HG02943 (cell line): ENCODE measurements at regions not wholly inside any gene's neighbourhood (a gene's known extent, or its start where the extent isn't known, plus 50 kb on each side); places are given as distances from the start of the nearest gene placed in this dataset.
"Not testable (repeated sequence)": the region's sequence is repeated elsewhere in the genome, so short reads cannot be mapped to it uniquely, and the experiment has no call there.

Experiments used
- ATAC-seq: cut with Tn5 transposase; IDR thresholded peaks from one replicate; pipeline ENCODE4 v1.9.1; 2021; ENCODE audit warnings: mild to moderate bottlenecking, low read depth, moderate library complexity; ENCODE audit not compliant: unreplicated experiment

DNA sequence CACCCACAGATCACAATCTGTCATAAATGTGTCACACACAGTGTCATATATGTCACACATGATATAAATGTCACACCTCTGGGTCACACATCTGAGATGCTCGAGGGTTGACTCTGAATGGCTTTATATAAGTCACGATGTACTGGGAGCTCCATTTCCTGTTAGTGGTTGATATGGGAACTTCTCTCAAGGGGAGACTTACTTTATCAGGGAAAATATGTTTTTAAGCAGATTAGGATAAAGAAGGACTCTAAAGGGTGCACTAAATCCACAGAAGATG, 83.9 kb upstream of the MEF2A start:
- no peak for ATAC-seq

DNA sequence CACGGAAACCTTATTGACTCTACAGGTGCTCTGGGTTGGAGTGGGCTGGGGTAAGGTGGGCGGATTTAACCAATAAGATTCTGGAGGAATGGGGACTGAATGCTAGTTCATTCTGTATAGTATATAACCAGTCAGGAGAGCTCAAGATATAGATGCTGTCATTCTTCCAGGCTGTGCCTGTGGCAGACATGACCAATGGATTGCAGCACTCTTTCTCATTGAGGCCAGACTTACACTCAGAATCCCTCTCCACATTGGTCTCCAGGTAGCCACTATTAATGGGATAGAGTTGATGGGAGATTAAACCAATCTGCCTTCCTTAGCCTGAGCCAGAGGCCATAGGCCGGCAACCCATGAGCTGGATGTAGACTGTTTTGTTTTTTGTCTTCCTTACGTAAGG, 82.8 kb upstream of the MEF2A start:
- no peak for ATAC-seq

- ATAC-seq: no peak
Measured at GRCh38 chr15:99485153-99485961, 80.4 kb upstream of the MEF2A start.

GRCh38 chr15:99485992-99486370, 79.8 kb upstream of the MEF2A start:
- no peak for ATAC-seq

DNA sequence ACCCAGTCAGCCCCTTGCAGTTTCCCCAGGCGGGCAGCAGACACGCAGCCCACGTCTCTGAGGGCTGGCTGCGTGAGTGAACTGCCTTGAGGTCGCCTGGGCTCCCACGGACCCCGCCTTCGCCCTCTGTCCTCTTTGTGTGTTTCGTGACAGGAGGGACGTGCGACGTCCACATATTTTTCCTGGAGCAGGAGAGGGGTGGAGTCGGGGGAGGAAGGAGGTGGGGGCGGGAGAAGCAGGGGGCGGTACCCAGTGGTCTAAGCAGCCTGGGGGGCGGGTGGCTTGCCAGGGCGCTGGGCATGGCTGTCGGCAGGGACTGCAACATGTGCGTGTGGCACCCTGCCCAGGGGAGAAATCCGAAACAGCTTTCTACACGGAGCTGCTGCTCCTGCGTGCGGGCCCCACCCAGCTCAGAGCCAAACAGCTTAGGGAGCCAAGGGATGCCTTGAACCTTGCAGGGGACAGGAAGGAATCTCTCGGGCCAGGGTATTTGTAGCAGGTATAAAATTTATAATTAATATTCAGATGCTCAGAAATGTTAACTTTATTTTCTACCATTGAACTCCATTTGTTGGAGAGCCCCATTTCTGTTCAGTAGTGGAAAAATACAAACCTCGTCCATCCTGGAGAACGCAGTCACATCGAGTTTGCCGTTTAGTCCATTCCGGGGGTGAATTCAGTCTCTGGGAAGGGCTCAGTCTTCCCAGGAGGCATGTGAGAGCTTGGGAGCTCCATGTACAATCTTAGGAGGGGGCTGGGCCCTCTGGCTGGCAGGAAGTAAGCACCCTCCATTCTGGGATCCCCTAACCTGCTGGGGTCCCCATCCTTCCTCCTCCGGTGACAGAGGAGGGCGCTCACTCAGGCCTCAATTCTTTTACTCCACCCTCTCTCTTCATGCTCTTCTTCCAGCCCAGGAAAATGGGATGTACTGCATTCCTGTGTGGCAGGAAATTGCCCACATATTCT, 79.1 kb upstream of the MEF2A start:
- ATAC-seq: no peak

GRCh38 chr15:99487337-99487730, 78.5 kb upstream of the MEF2A start:
- no peak for ATAC-seq

DNA sequence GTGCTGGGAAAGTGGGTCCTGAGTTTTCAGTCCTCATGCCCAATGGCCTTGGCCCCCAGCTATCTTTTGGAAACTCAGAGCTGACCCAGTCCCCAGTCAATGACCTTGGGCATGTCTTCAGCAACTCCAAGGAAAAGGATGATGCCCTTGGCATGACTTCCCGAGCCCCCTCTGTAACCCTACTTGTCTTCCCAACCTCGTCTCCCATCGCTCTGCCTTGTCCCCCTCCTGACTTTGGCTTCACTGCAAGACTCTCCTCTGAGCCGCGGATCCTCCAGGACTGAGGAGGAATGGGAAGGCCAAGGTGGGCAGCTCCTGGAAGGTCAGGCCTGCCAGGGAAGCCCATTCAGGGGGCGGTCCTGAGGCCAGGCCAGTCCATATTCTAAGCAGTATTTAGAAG, 73.5 kb upstream of the MEF2A start:
- ATAC-seq: no peak

GRCh38 chr15:99492716-99493115, 73.1 kb upstream of the MEF2A start:
- no peak for ATAC-seq

DNA sequence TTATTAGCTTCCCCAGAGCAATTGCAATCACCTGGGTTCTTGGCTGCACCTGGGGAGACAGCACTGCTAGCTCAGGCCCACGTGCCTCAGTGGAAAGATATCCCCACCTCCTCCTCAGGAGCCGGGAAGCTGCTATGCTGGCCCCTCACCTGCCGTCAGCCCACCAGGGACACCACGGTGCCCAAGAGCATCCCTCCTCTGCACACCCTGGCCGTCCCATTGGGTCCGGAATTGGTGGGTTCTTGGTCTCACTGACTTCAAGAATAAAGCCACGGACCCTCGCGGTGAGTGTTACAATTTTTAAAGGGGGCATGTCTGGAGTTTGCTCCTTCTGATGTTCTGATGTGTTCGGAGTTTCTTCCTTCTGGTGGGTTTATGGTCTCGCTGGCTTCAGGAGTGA, 72.3 kb upstream of the MEF2A start:
- no peak for ATAC-seq

DNA sequence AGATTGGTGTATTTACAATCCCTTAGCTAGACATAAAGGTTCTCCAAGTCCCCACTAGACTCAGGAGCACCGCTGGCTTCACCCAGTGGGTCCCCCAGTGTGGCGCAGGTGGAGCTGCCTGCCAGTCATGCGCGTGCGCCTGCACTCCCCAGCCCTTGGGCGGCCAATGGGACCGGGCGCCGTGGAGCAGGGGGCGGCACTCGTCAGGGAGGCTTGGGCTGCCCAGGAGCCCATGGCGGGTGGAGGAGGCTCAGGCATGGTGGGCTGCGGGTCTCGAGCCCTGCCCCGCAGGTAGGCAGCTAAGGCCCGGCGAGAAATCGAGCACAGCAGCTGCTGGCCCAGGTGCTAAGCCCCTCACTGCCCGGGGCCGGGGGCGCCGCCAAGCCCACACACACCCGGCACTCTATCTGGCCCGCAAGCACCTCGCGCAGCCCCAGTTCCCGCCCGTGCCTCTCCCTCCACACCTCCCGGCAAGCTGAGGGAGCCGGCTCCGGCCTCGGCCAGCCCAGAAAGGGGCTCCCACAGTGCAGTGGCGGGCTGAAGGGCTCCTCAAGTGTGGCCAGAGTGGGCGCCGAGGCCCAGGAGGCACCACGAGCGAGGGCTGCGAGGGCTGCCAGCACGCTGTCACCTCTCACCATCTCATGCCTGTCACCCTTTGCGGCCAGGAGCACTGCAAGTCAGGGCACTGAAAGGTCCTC, 71.1 kb upstream of the MEF2A start:
- ATAC-seq: not testable (repeated sequence)

DNA sequence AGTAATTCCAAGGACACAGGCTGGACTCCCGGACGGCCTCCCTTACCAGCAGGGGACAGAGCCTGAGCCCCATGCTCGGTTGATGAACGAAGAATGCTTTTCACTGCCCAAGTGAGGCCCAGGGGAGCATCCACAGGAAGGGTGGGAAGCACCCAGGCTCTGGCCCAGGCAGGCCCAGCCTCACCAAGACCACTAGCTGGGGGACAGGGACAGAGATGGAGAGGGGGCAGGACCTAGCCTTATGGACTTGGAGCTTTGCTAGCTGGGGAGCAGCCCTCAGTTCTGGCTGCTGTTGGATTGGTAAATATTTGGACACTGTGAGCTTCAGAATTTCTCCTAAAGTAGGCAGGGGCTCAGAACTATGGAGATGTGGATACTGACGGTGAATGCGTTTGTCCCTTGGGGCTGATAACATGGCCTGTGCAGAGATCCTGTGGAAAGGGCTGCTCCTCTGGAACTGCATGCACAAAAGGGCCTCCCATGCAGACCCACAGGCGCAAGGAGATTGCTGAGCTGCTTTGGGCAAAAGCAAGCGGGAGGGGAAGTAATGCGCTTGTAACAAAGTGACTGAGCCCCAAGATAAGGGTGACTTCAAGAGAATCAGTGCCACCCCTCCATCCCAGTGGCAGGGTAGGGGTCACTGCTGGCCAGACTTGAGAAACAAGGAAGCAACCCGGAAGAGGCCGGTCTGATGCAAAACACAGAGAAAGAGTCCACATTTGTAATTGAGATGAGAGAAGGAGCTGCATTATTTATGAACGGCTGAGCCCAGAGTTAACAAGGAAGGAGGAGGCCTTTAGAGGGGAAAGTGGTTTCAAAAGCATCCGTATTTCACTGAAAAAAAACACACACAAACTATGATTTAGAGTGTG, 70.1 kb upstream of the MEF2A start:
- no peak for ATAC-seq

DNA sequence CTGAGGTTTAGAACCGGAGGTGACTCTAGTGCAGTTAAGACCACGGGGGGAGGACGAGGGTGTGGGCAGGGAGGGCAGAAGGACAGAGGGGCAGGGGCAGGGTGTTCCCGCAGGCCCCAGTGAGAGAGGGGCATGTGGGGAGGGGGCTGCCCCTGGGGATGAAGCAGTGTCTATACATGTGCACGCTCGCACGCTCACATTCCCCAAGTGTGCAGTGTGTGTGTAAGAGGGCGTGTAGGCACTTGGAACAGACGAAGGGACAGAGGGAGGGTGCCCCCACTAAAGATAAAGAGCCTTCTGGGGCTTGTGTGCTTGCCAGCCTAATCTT, 69.5 kb upstream of the MEF2A start:
- ATAC-seq: no peak

GRCh38 chr15:99502182-99502581, 63.6 kb upstream of the MEF2A start:
- ATAC-seq: no peak

- ATAC-seq: no peak
Measured at GRCh38 chr15:99502661-99503060, 63.1 kb upstream of the MEF2A start.

- no peak for ATAC-seq
Measured at GRCh38 chr15:99503411-99503810, 62.4 kb upstream of the MEF2A start.

DNA sequence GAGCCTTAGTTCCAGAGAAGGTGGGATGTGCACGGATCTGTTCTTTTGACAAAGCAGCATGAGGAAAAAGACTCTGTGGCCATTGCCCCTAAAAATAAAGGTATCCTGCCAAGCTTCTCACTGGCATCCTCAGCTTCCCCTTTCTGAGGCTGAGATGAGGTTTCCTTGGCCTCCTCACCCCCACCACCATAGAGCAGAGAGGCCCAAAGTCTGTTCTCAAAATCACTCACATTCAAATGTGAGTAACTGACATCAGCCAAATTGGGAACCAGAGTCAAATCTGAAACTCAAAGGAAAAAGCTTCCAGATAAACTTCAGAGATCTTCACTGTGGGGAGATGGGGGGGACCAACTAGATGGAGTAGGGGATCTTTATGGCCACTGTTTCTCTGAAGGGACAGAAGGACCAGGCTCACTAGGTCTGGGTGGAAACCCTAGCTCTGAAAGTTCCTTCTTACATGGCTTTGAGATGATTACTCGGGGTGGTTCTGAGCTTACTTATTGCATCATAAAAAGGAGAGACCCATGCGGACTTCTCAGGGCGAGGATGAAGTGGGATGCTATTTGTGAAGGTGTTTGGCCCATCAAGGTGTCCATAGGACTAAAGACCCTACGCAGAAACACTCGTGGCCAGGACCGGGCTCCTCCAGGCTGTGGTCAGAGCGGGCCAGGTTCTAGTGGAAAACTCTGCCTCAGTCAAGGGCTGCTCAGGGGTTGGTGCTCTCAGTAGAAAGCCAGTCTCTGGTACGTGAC, 61.5 kb upstream of the MEF2A start:
- no peak for ATAC-seq

DNA sequence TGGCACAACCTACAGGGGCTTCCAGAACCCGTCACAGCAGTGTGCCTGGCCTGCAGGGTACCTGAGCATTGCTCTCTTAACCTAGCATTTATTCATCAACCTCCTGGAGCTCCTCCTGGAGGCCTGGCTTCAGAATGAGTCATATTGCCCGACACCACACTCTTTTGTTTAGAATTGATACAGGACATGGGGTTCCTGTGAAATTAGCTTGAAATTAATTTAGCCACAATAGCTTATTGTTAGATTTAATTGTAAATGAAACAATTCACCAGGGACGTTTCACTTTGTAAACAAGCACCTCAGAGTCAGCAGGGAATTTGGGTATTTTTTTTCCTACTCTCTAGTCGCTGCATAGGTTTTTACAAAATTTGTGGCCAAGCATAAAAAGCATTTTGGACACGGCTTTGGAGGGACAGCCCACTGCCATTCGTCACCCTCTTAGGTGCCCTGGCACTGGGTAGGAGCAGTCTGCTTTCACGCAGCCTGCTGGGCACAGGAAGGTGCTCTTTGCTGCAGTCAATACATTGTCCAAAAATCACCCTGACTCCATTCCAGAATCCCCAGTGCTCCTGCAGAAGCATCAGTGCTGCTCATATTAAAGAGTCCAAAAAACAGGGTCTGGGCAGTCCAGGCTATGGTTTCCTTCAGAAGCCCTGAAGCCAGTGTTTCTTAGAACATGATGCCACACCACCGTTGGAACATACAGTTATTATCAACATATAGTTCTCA, 60.8 kb upstream of the MEF2A start:
- ATAC-seq: no peak

GRCh38 chr15:99506399-99506798, 59.4 kb upstream of the MEF2A start:
- ATAC-seq: no peak

GRCh38 chr15:99507016-99507503, 58.7 kb upstream of the MEF2A start:
- ATAC-seq: no peak
